ENCODE measurements at regions not wholly inside any gene's neighbourhood (a gene's known extent, or its start where the extent isn't known, plus 50 kb on each side); places are given as distances from the start of the nearest gene placed in this dataset.

DNA sequence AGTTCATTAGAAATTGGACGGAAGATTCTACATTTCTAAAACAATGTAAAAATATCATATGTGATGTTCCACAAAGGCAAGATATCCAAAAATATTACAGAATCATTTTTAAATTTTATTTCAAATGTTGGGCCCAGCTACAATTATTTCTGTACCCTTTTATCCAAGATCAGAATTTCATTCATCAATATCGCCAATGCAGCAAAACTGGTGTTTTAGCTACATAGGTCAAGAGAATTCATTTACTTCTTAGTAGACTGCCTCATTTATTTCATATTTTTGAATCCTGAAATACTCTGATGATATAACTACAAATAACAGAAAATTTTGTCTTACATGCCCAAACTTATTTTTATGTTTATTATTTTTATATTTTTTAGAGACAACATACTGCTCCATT, 143.1 kb downstream of the CMPK2 start:
- peaks cover 0 to 3% (median 0%) of the 10 kb centered on the region in 4 experiments; a peak in 1 of 7 replicates for H3K4me1 ChIP-seq (replicated peaks in 1 of 4; ENCODE audit: control insufficient read depth in 3 of 4, insufficient read depth in 4 of 4, low read length in 3 of 4)
- FAIRE-seq, result no peak

More for the DNA sequence above, 143.1 kb downstream of the CMPK2 start:
- Histone ChIP-seq H3K56ac (replicated peaks; ENCODE audit: insufficient read length, low read depth, low read length) (no peak overlapping the region), H4K5ac (ENCODE audit: insufficient read length, low read depth, low read length) (no peak overlapping the region), H3K79me1 (ENCODE audit: low read depth, low read length) (no peaks in the 10 kb centered on the region), H3K9ac (replicated peaks in 1 of 4; ENCODE audit: extremely low read depth in 1 of 4, low read depth in 3 of 4, low read length in 3 of 4) (no peak overlapping the region), H3K36me3 (ENCODE audit: control insufficient read depth in 2 of 4, insufficient read depth in 4 of 4, low read length in 3 of 4) (no peaks in the 10 kb centered on the region), H2AK5ac (ENCODE audit: low read depth, low read length) (no peak overlapping the region), H4K8ac (ENCODE audit: extremely low read depth, insufficient read depth, low read length) (no peak overlapping the region), H3K23me2 (ENCODE audit: low read depth, low read length) (no peaks in the 10 kb centered on the region), H3K79me2 (ENCODE audit: control insufficient read depth in 1 of 2, insufficient read depth in 2 of 2, low read length in 2 of 2) (no peaks in the 10 kb centered on the region), H4K91ac (replicated peaks; ENCODE audit: insufficient read length, low read length) (no peak overlapping the region), H3K9me3 (ENCODE audit: insufficient read depth in 2 of 2, low read depth in 1 of 2, low read length in 1 of 2) (no peaks in the 10 kb centered on the region), H3K4me2 (ENCODE audit: insufficient read depth in 1 of 2, low read depth in 2 of 2, low read length in 2 of 2) (no peak overlapping the region), H3K27ac (ENCODE audit: low read depth, low read length) (no peak overlapping the region), H3K4ac (replicated peaks; ENCODE audit: insufficient read length, low read depth, low read length) (no peak overlapping the region), H3K14ac (ENCODE audit: insufficient read length) (no peak overlapping the region), H3K27me3 (replicated peaks in 1 of 4; ENCODE audit: control insufficient read depth in 3 of 4, extremely low read depth in 1 of 4, insufficient read depth in 3 of 4, low read length in 3 of 4) (no peaks in the 10 kb centered on the region), H2BK5ac (ENCODE audit: low read depth, low read length) (no peak overlapping the region), H3K18ac (ENCODE audit: extremely low read depth, low read length) (no peak overlapping the region), H3K23ac (ENCODE audit: insufficient read length) (no peak overlapping the region), H4K20me1 (replicated peaks in 1 of 2; ENCODE audit: control insufficient read depth in 1 of 2, insufficient read depth in 2 of 2, low read length in 2 of 2) (no peaks in the 10 kb centered on the region), H2BK15ac (ENCODE audit: low read length) (no peak overlapping the region), H2AFZ (ENCODE audit: low read length) (no peak overlapping the region), H2BK20ac (ENCODE audit: low read length) (no peak overlapping the region), H2BK120ac (replicated peaks; ENCODE audit: low read depth, low read length) (no peak overlapping the region), H2BK12ac (ENCODE audit: low read depth, low read length) (no peak overlapping the region), H3K4me3 (ENCODE audit: extremely low read depth in 1 of 4, insufficient read depth in 2 of 4, low read depth in 3 of 4, low read length in 4 of 4) (no peak overlapping the region)
- POLR2A ChIA-PET (ENCODE audit: partially characterized antibody), result no interaction called here
- CTCF ChIA-PET (ENCODE audit: partially characterized antibody), result no interaction called here
- no peak for DNase-seq (ENCODE audit: low read depth in 1 of 2, low spot score in 2 of 2)
- 92% methylated on average over 2 of the region's 2 CpGs; no CpG with 5 or more reads in 1 of the 2 experiments for WGBS, 2 experiments (ENCODE audit: extremely low coverage in 1 of 2, insufficient coverage in 1 of 2, insufficient read length in 1 of 2, insufficient replicate concordance in 2 of 2, low coverage in 1 of 2, low lambda C conversion rate in 2 of 2, missing lambda C conversion rate in 1 of 2)
- TF ChIP-seq, protein P1, sequence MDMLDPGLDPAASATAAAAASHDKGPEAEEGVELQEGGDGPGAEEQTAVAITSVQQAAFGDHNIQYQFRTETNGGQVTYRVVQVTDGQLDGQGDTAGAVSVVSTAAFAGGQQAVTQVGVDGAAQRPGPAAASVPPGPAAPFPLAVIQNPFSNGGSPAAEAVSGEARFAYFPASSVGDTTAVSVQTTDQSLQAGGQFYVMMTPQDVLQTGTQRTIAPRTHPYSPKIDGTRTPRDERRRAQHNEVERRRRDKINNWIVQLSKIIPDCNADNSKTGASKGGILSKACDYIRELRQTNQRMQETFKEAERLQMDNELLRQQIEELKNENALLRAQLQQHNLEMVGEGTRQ (IDR thresholded peaks at IDR 0.05; ENCODE audit: low read length), result no peak
- TF ChIP-seq NANOG (IDR thresholded peaks at IDR 0.05; ENCODE audit: insufficient read depth, low read depth, low read length, poor library complexity, severe bottlenecking) (no peak), KDM4A (IDR thresholded peaks at IDR 0.05; ENCODE audit: low read depth, low read length, severe bottlenecking) (no peak)

Measured in H1 (cell line).